ENCODE measurements at regions not wholly inside any gene's neighbourhood (a gene's known extent, or its start where the extent isn't known, plus 50 kb on each side); places are given as distances from the start of the nearest gene placed in this dataset.
"Not testable (repeated sequence)": the region's sequence is repeated elsewhere in the genome, so short reads cannot be mapped to it uniquely, and the experiment has no call there.

DNA sequence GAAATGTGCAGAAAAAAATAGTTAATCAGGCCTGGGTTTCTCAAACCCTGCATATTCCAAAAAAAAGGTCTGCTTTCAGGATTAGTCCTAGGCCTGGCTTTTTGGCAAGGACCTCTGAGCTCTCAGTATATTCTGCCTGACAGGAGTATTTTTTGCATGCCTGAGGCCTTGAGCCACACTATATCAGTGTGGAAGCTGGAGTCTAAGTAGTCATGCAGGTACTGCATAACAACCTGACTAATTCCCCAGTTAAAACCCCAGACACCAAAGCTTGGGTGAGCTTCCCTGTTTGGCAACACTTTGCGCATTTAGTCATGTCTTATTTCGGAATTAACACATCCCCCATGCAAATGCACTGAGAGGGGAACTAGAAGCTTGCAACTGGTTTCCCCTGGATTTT is 359.5 kb downstream of the CETN3 start:
- DNase-seq = no peak

DNA sequence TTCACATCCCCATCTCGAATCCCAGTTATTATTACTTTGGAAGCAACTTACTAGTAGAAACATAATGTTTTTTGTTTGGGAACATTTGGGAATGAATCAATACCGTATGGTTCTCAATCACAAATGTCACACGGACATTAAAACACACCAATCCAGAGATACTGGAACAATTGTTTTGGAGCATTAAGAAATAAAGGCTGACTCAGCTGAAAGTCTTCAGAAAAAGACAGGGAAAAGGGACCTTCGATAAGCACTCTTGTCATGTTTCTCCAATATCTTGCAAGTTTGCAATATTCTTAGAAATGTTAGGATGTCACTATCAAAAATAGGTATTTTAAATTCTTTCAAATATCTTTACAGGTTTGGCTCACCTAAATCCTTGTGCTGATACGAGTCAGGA is 362.4 kb downstream of the CETN3 start:
- DNase-seq = no peak

DNA sequence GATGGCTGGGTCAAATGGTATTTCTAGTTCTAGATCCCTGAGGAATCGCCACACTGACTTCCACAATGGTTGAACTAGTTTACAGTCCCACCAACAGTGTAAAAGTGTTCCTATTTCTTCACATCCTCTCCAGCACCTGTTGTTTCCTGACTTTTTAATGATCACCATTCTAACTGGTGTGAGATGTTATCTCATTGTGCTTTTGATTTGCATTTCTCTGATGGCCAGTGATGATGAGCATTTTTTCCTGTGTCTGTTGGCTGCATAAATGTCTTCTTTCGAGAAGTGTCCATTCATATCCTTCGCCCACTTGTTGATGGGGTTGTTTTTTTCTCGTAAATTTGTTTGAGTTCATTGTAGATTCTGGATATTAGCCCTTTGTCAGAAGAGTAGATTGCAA is 369.5 kb downstream of the CETN3 start:
- DNase-seq = not testable (repeated sequence)

DNA sequence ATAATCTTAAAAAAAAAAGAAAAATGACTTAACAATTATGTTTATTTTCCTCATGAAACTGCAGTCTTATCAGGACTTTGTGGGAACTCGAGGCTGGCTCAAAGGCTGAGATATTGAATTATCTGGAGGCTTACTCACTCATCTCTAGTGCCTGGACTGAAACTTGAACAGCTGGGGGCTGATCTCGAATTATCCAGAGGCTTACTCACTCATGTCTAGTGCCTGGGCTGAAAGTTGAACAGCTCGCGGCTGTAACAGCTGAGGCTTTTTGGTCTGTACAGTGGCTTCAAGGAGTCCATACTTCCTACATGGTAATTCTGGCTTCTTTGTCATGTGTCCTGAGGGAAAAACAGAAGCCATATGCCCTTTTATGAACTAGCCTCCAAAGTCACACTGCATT is 371.9 kb downstream of the CETN3 start:
- no peak for DNase-seq

DNA sequence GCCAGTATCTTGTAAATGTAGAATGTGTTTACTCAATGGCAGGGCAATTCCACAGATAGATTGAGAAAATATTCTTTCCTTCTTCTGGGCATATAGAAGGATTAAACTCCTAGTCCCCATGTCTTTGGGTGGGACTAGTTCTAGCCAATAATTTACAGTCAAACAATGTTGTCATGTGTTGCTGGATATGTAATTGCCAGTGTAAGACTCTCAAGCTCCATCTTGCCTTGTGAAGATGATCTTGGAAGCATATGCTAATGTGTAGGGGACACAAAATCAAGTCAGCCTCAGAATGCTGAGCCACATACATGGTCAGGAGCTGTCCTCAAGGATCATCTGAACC is 386.9 kb downstream of the CETN3 start:
- no peak for DNase-seq

DNA sequence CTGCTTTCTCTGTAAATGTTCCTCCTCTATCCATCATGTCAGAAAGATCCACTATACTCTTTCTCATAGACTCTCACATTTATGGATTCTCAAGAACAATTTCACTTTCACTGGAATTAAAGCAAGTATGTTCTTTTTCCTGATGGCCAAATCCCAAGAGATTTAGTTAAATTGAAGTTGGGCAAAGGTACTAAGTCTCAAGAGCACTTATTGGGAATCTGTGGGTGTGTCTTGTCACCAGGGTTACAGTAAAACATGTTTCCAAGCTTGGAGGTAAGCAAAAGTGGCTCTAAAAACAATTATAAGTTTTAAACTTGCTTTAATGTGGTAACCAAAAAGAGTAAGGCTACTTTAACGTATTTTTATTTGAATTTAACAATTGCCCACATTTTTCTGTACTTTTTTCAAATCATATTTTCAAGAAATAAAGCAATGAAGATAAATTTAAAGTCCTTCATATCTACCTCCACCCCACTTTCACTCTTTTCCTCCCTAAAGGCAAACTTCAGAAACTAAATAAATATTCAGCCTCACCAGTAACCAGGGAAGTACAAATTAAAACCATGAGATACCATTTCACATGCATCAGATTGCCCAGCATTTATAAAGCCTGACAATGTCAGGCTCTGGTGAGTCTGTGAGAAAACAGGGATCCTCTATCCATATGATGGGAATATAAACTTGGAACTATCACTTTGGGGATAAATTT is 387.4 kb downstream of the CETN3 start:
- DNase-seq = no peak

DNA sequence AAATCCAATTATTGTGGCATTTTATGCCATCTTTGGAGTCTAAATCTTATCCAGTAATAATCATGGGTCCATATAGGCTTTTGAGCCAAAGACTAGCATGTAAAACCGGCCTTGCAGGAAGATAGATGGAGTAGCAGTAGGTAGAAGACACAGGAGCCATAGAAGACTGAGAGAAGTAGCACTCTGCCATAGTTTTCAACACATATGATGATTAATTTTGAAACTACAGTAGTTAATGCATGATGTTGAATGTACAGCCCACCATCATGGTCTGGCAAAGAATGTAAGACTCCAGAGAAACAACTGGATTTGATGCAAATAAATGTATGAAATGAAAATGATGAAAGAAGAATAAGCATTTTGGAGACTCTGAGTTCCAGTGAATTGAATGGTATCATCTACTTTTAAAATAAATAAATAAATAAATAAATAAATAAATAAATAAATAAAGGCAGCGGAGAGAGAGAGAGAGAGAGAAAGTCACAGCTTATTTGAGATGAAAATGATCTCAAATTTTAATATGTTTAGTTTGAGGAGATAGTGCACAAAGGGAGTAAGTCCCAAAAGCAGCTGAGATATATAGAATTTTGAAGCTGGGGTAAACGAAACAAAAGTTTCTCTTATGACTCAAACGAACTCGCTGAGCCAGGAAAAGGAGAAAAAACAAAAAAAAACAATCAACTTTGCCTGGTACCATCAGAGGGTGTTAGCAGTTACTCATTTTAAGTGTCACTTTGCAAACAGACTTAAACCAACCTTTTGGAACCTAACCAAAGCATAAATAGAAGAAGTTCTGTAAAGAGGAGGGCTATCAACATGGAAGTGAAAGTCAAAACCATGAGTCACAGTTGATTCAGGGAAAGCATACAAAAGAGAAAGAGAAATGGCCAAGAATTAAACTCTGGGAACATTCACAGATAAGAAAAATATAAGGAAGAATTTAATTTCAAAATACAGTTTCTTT is 388.7 kb downstream of the CETN3 start:
- DNase-seq = no peak

DNA sequence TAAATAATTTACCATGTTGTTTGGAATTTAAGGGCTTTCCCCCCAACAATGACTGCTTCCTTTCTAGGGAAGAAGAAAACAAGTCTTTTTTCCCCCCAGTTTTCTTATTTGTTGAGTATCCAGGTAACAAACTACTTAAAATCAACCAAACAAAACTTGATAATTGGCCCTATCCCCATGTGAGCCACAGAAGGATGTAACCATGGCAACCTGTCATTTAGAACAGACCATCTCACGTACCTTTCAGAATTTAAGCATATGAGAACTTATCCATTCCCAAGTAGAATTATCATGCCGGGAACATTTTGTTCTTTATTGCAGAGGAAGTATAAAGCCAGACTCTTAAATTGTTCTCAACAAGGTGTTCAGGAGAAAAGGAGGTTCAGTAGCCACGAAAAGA is 392.3 kb downstream of the CETN3 start:
- DNase-seq = no peak

DNA sequence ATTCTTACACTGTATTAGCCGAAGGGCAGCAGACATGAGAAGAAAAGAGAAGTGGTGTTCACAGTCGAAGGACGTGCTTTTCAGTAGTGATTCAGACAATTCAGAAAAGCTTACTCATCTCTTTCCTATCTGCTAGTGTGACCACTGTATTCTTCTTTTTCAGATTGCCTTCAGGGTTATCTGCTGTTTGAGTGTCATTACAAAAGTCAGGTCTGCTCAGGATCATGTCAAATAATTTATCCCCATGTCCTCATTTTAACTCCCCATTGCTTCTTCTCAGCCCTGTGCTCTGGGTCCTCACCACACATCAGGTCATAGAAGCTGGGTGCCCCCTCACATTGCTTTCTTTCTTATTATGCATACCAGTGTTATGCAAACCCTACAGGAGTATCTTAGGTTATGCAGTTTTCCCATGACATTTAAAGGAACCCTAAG is 394.0 kb downstream of the CETN3 start:
- DNase-seq = no peak

DNA sequence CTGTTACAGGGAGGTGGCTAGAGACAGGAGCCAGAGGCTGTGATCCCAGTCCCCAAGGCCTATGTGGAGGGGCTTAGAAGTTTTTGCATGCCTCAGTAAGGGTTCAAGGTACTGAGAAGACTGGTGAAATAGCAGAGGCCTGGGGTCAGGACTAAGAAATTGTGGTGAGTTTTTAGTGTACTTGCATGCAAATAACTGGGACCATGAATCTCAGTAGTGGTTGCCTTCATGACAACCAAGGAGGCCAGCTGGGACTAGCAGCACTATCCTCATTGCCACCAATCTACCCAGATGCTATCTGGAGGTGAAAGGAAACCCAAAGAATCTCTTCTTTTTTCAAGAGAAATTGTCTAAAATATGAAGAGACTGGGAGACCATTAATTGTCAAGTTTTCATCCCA is 395.1 kb downstream of the CETN3 start:
- no peak for DNase-seq

DNA sequence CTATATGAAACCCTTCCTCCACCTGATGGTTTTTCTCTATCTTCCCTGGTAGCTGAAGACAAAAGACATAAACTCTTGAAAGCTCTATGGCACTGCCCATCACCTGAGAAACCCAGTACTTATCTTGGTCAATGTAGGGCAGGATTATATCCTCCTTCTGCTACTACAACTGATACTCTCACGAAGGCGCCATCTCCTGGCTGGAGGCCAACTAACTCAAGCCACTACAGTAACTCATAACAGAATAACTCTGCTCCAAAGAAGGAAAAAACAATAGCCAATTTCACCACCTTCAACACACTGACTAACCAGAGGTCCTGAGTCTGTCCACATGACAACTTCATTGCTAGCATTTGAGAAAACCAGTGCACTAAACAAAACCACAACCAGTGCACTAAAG is 409.2 kb downstream of the CETN3 start:
- no peak for DNase-seq

DNA sequence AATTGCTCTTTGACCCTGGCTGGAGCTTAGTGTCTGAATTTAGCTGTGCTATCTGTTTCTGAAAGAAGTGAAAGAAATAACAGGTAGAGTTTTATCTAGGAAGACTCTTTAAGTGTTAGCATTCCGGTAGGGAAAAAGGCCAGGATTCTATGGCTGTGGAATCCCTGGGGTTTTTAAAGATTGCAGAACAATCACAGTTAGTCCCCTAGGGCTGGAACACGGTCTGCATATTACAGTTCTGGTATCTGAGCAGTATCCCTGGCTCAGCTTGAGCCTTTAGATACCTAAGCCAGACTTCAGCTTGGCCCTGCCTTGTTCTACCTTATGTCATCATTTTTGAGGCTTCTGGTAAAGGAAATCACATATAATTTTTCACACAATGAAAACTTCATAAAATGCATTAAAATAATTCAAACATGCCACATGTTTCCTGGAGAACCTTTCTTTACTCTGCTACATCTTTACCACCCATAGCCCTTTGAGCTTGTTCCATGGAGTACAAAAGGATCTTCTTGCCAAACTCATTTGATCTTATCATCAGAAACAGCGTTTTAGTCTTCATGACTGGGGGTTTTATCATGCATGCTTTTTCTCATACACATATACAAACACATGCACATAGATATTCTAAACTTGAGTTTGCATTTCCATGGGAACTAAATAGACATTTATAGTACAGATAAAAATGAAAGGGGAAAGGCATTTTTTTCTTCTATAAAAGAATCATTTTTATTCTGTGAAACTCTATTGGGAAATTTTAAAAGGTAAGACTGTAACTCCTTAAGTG is 410.8 kb downstream of the CETN3 start:
- no peak for DNase-seq

DNA sequence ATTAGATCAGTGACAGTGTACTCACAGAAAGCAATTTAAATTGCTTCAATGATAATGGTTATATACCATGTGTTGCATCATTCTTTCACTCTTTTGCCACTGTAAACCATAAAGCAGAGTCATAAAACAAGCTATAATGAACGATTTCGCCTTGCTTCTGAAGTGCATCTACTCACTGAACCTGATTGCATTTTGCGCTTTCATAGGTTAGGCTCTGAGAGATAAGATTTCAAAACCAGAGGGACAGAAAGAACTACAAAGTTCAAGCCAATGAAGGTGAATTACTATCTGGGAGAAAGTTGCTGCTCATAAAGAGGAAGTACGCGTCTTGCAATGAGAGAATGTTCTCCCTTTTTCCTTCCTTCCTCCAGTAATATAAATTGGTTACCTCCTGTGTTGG is 412.7 kb downstream of the CETN3 start:
- DNase-seq = no peak

DNA sequence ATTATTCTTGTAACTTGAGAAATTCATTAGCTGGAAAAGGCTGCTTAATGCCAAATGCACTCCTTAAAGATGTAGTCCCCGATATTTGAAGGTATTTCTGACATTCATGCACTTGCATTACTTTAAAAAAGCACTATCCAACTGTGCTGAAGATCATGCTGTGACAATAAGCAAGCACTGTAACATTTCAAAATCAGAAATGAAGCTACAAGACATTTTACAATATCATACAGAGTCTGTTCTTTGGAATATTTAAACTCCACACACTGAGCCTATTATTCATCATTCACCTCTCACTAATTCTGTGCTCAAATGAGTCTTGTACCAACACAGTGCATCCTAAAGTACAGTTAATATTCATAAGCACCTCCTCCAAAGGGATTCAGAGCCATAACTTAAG is 413.2 kb downstream of the CETN3 start:
- no peak for DNase-seq

DNA sequence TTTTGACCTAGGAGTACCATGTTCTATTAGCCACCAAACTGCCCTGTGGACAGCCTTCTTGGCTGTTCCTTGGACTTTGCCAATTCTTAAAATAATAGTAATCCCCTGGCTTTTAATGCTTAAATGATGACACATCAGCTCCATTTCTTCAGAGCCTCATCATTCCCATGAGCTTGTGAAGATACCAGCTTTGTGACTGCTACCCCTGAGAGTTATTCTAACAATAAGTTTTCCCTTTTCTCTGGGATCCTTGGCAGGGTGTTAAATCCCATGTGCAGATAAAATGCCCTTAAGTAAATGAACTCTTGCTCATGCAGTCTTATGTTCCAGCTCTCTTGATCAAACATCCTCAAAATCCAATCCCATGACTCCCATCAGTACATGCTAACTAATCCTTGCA is 415.3 kb downstream of the CETN3 start:
- DNase-seq = no peak

DNA sequence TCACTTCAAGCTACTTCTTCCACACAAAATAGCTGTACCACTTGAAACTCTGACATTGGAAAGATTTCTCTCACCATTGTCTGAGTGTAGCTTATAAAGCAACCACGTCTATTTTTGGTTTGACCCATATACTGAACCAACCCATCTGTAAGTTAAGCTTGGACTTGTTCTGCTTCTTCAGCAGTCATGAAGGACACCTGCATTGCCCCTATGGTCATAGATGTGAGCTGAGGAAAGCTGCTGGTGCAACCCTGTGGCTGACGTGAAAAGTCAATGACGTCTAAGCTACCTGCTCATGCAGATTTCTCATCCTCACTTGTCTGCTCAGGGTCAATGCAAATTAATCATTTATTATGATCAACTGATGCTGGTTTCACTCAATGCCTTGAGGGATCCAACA is 417.4 kb downstream of the CETN3 start:
- DNase-seq = no peak

DNA sequence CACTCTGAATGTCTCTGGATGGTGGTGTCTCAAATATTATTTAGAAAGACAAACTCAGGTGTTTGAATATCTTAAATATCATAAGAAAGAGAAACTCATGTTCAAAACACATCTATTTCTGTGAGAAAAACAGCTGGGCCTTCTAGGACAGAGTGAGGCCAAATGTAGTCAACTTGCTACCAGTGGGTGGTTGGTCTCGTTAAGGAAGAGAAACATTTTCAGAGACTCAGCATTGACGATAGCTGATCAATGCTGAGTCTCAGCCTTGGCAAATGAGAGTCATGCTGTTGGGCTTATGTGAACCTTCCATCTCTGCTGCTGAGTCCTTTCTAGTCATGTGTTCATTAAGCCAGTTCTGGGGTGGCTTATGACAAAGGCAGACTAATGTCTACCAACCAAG is 418.0 kb downstream of the CETN3 start:
- DNase-seq = no peak

DNA sequence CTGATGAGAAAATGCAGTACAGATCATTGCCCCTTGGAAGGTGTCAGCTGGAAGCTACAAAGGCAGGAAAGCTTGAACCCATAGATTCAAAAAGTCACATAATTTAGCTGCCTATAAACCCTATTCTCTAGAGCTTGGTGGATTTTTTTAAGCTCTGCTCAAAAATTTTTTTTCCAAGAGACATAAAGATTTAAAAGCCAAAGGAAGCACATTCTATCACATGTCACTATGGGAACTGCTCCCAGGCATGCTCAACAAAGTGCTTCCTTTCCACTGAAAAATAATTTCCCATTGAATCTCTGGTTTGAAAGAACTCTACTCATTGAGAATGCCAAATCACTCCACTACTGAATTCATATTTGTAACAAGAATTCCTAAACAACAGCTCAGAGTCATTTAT is 419.8 kb downstream of the CETN3 start:
- DNase-seq = no peak

DNA sequence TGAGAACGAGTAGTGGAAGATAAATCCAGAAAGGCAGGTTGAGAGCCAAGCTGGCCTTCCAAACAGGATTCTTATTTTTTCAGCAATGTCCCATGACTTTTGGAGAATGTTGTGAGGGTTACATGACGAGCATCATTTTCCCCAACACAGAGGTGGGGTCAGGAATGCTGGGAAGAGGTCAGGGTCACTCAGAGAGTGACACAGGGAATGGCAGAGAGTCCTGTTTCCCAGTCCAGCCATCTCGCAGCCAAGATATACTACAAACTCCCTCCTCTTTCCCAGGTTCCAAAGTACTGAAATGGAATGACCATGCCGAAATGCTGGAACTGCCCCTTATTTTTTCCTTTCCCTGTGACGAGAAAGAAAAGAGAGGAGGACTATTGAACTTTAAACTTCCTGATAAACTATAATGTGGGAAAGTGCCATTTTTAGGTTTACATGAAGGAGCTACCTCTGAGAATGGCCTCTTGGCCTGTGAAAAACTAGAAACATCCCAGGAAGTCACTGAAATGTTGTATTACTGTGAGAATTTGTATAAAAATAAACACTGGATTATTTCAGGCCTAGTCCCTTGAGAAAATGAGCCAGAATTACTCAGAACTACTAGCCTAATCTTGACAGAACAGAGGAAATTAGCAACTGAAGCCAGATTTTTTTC is 420.4 kb downstream of the CETN3 start:
- DNase-seq = no peak

DNA sequence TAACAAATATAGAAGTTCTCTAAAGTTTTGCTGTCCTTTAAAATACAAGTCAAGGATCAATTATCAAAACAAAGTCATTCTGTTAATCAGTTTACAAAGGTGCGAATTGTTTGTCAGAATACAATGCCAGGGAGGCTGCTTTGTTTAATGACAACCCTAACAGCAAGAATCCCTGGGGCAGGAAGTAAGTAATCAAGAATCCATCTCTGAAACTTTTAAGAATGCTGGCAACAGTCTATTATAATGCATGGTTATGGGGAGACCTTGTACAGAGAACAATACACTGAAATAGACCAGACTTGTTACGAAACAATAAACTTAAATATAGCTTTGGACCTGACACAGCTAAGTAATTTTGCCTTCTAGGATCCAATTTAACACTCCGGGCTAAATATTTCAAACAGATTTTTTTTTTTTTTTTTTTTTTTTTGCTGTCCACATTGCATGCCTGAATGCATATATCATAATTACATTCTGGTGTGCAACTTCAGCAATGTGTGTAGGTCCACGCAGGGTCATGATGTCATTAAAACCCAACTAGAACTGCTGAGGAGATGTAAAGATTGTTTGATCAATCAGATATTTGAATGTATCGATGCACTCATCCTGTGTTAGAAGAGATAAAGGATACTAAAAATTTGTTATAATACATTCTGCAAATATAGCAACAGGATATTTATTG is 421.3 kb downstream of the CETN3 start:
- no peak for DNase-seq

DNA sequence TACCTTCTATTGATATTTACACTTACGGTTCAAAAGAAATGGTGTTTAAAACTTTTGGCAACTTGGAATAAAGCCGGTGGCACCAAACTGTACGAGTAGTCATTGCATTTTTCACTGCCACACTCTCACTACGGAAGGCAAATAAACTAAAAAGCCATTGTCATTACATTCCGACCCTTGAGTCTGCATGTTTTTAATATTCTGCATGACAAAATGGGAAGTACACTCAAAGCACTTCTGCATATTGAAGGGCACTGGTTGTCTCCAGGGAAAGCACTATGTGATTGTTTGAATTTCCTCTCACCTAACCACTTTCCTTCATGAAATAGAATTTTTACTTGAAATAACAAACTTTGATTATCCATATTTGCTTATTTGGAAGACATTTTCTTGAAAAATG is 426.3 kb downstream of the CETN3 start:
- DNase-seq = no peak

Measured in NCI-H1048 (cell line).